ENCODE measurements at regions not wholly inside any gene's neighbourhood (a gene's known extent, or its start where the extent isn't known, plus 50 kb on each side); places are given as distances from the start of the nearest gene placed in this dataset.
"Not testable (repeated sequence)": the region's sequence is repeated elsewhere in the genome, so short reads cannot be mapped to it uniquely, and the experiment has no call there.

DNA sequence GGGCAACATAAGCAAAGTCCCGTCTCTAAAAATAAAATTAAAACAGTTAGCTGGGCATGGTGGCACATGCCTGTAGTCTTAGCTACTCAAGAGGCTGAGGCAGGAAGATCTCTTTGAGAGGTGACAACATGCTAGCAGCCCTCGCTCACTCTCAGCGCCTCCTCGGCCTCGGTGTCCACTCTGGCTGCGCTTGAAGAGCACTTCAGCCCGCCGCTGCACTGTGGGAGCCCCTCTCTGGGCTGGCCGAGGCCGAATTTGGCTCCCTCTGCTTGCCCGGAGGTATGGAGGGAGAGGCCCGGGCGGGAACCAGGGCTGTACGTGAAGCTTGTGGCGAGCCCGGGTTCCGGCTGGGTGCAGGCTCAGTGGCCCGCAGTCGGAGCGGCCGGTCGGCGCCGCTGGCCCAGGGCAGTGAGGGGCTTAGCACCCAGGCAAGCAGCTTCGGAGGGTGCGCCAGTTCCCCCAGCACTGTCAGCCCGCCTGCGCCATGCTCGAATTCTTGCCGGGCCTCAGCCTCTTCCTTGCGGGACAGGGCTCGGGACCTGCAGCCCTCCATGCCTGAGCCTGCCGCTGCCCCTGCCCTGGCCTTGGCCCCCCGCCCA, 138.3 kb downstream of the MAP3K21 start:
- DNase-seq = no peak
- Histone ChIP-seq H3K23ac (ENCODE audit: low read length) (no peak overlapping the region), H3K4me2 (ENCODE audit: low read length) (no peak overlapping the region), H4K5ac (ENCODE audit: low read length) (no peak overlapping the region), H3K4me3 (ENCODE audit: low read length) (no peak overlapping the region), H3K4ac (ENCODE audit: low read depth, low read length) (no peak overlapping the region), H3K4me1 (ENCODE audit: control insufficient read depth, low read depth, low read length) (no peaks in the 10 kb centered on the region), H2BK120ac (ENCODE audit: low read depth, low read length) (no peak overlapping the region), H3K9ac (ENCODE audit: low read length) (no peak overlapping the region), H3K79me1 (ENCODE audit: low read length) (no peaks in the 10 kb centered on the region), H3K79me2 (ENCODE audit: control insufficient read depth, insufficient read depth, low read length) (no peaks in the 10 kb centered on the region), H2BK15ac (replicated peaks; ENCODE audit: low read depth) (no peak overlapping the region), H3K56ac (ENCODE audit: low read length) (no peak overlapping the region), H2AK5ac (ENCODE audit: low read length) (no peak overlapping the region), H3K36me3 (ENCODE audit: control insufficient read depth, insufficient read depth, low read length) (no peaks in the 10 kb centered on the region), H3K18ac (ENCODE audit: low read length) (no peak overlapping the region), H2BK5ac (ENCODE audit: low read length) (no peak overlapping the region), H4K8ac (ENCODE audit: low read depth, low read length) (no peak overlapping the region), H3K27ac (ENCODE audit: low read depth, low read length) (no peak overlapping the region), H3K27me3 (ENCODE audit: insufficient read depth, low read length, poor library complexity) (no peaks in the 10 kb centered on the region)
- no CpG with 5 or more reads among the region's 34 CpGs for WGBS (ENCODE audit: extremely low coverage, insufficient coverage, low lambda C conversion rate)

DNA sequence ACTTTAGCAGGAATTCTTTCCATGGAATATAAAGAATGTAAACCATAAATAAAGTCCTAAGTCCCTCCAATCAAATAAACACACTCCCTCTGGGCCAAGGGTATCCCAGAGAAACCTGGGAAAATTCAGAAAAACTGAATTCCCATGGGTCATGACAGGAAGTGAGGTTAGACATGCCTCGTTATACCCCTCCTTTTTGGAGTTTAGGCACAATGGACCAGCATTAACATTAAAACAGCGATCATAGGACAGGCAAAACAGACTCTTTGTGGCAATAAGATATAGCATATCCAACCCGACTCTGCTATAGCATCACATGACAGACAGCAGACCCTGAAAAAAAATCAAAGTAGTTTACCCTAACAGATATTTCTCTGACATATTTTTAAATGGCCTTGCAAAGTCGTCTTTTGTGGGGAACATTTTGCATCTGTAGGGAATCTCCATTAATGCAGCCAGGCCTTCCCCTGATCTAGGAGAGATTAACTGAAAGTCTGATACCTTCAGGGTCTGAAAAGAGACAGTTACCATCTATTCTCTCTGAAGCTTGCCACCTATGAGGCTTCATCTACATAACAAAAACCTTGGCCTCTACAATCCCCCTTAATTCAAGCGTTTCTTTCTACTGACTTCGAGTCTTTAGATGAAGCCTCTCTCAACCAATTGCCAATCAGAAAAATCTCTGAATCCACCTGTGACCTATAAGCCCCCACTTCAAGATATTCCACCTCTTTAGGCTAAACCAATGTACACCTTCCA, 143.0 kb upstream of the KCNK1 start:
- Histone ChIP-seq H3K79me2 (ENCODE audit: control insufficient read depth, insufficient read depth, low read length) (no peaks in the 10 kb centered on the region), H3K18ac (ENCODE audit: low read length) (no peak overlapping the region), H3K27ac (ENCODE audit: low read depth, low read length) (no peak overlapping the region), H3K4ac (ENCODE audit: low read depth, low read length) (no peak overlapping the region), H3K56ac (ENCODE audit: low read length) (no peak overlapping the region), H3K4me1 (ENCODE audit: control insufficient read depth, low read depth, low read length) (no peaks in the 10 kb centered on the region), H3K4me2 (ENCODE audit: low read length) (no peak overlapping the region), H3K9ac (ENCODE audit: low read length) (no peak overlapping the region), H2BK120ac (ENCODE audit: low read depth, low read length) (no peak overlapping the region), H3K27me3 (ENCODE audit: insufficient read depth, low read length, poor library complexity) (no peaks in the 10 kb centered on the region), H2BK15ac (replicated peaks; ENCODE audit: low read depth) (no peak overlapping the region), H2BK5ac (ENCODE audit: low read length) (no peak overlapping the region), H4K5ac (ENCODE audit: low read length) (no peak overlapping the region), H4K8ac (ENCODE audit: low read depth, low read length) (no peak overlapping the region), H3K36me3 (ENCODE audit: control insufficient read depth, insufficient read depth, low read length) (no peaks in the 10 kb centered on the region), H3K4me3 (ENCODE audit: low read length) (no peak overlapping the region), H3K79me1 (ENCODE audit: low read length) (no peaks in the 10 kb centered on the region), H2AK5ac (ENCODE audit: low read length) (no peak overlapping the region), H3K23ac (ENCODE audit: low read length) (no peak overlapping the region)
- WGBS (ENCODE audit: extremely low coverage, insufficient coverage, low lambda C conversion rate) = no CpG with 5 or more reads among the region's 6 CpGs
- no peak for DNase-seq

DNA sequence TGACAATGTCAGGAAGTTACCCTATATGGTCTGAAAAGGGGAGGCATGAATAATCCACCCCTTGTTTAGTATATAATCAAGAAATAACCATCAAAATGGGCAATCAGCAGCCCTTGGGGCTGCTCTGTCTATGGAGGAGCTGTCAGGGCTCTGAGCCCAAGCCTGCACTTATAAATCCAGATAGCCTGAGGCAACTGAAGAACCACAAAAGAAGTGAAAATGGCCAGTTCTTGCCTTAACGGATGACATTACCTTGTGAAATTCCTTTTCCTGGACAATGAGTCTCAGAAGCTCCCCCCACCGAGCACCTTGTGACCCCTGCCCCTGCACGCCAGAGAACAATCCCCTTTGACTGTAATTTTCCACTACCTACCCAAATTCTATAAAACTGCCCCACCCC, 142.1 kb upstream of the KCNK1 start:
- H4K5ac ChIP-seq (ENCODE audit: low read length); H2AK5ac ChIP-seq (ENCODE audit: low read length); H3K27me3 ChIP-seq (ENCODE audit: insufficient read depth, low read length, poor library complexity); H2BK120ac ChIP-seq (ENCODE audit: low read depth, low read length); H3K4me3 ChIP-seq (ENCODE audit: low read length); H2BK5ac ChIP-seq (ENCODE audit: low read length); H3K4ac ChIP-seq (ENCODE audit: low read depth, low read length); H2BK15ac ChIP-seq (replicated peaks; ENCODE audit: low read depth); H3K79me1 ChIP-seq (ENCODE audit: low read length); H3K27ac ChIP-seq (ENCODE audit: low read depth, low read length); H3K4me1 ChIP-seq (ENCODE audit: control insufficient read depth, low read depth, low read length); H3K23ac ChIP-seq (ENCODE audit: low read length); H3K36me3 ChIP-seq (ENCODE audit: control insufficient read depth, insufficient read depth, low read length); H3K4me2 ChIP-seq (ENCODE audit: low read length); H3K79me2 ChIP-seq (ENCODE audit: control insufficient read depth, insufficient read depth, low read length); H4K8ac ChIP-seq (ENCODE audit: low read depth, low read length); H3K9ac ChIP-seq (ENCODE audit: low read length); H3K56ac ChIP-seq (ENCODE audit: low read length); H3K18ac ChIP-seq (ENCODE audit: low read length): not testable (repeated sequence)
- peak; percentile 49 for DNase-seq
- WGBS (ENCODE audit: extremely low coverage, insufficient coverage, low lambda C conversion rate) = no CpG with 5 or more reads among the region's 3 CpGs

DNA sequence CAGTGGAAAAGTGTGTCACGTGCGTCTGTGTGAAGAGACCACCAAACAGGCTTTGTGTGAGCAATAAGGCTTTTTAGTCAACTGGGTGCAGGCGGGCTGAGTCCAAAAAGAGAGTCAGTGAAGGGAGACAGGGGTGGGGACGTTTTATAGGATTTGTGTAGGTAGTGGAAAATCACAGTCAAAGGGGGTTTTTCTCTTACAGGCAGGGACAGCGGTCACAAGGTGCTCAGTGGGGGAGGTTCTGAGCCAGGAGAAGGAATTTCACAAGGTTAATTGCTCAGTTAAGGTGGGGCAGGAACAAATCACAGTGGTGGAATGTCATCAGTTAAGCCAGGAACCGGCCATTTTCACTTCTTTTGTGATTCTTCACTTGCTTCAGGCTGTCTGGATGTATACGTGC, 141.1 kb upstream of the KCNK1 start:
- not testable (repeated sequence) for H3K79me2 ChIP-seq (ENCODE audit: control insufficient read depth, insufficient read depth, low read length); H3K4me3 ChIP-seq (ENCODE audit: low read length); H3K23ac ChIP-seq (ENCODE audit: low read length); H3K56ac ChIP-seq (ENCODE audit: low read length); H2BK15ac ChIP-seq (replicated peaks; ENCODE audit: low read depth); H3K4ac ChIP-seq (ENCODE audit: low read depth, low read length); H2BK120ac ChIP-seq (ENCODE audit: low read depth, low read length); H3K27me3 ChIP-seq (ENCODE audit: insufficient read depth, low read length, poor library complexity); H2BK5ac ChIP-seq (ENCODE audit: low read length); H3K4me1 ChIP-seq (ENCODE audit: control insufficient read depth, low read depth, low read length); H3K27ac ChIP-seq (ENCODE audit: low read depth, low read length); H3K4me2 ChIP-seq (ENCODE audit: low read length); H3K36me3 ChIP-seq (ENCODE audit: control insufficient read depth, insufficient read depth, low read length); H2AK5ac ChIP-seq (ENCODE audit: low read length); H3K9ac ChIP-seq (ENCODE audit: low read length); H4K5ac ChIP-seq (ENCODE audit: low read length); H4K8ac ChIP-seq (ENCODE audit: low read depth, low read length); H3K79me1 ChIP-seq (ENCODE audit: low read length); H3K18ac ChIP-seq (ENCODE audit: low read length)
- peak; percentile 35 for DNase-seq
- WGBS (ENCODE audit: extremely low coverage, insufficient coverage, low lambda C conversion rate) = no CpG with 5 or more reads among the region's 7 CpGs

DNA sequence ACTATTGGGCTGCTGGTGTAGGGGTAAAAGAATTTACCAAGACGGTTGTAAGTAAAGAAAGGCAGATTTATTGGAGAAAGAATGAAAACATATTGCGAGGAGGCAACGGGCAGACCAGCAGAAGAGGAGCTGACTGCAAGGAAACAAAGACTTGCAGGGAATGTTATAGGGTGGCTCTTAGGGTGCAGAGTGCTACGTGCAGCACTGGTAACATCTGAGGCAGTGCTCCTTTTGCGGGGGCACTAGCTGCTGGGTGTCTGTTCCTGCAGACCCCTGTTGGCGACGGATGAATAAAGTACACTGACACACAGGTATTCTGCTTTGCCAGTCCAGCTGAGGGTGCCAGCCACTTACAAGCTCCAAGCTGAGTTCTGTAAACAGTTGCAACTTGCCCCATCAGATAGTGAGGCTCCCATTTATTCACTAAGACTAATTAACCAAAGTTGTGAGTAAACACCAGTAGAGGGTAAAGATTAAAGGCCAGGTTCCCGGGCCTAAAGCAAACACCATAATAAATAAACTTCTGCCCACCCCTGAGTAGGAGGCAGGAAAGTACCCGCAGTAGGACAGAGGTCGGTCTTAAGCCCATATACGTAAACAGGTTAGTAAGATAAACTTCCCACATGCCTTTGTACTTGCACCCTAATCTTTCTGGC, 140.2 kb upstream of the KCNK1 start:
- H3K56ac ChIP-seq (ENCODE audit: low read length) = no peak overlapping the region
- H3K4ac ChIP-seq (ENCODE audit: low read depth, low read length) = no peak overlapping the region
- H2AK5ac ChIP-seq (ENCODE audit: low read length) = no peak overlapping the region
- H3K4me3 ChIP-seq (ENCODE audit: low read length) = no peak overlapping the region
- no peaks in the 10 kb centered on the region for H3K36me3 ChIP-seq (ENCODE audit: control insufficient read depth, insufficient read depth, low read length)
- no peak overlapping the region for H4K8ac ChIP-seq (ENCODE audit: low read depth, low read length)
- no CpG with 5 or more reads among the region's 11 CpGs for WGBS (ENCODE audit: extremely low coverage, insufficient coverage, low lambda C conversion rate)
- H2BK120ac ChIP-seq (ENCODE audit: low read depth, low read length) = no peak overlapping the region
- no peaks in the 10 kb centered on the region for H3K79me2 ChIP-seq (ENCODE audit: control insufficient read depth, insufficient read depth, low read length)
- H3K4me1 ChIP-seq (ENCODE audit: control insufficient read depth, low read depth, low read length) = no peaks in the 10 kb centered on the region
- no peak overlapping the region for H4K5ac ChIP-seq (ENCODE audit: low read length)
- no peak overlapping the region for H3K18ac ChIP-seq (ENCODE audit: low read length)
- no peaks in the 10 kb centered on the region for H3K27me3 ChIP-seq (ENCODE audit: insufficient read depth, low read length, poor library complexity)
- H3K27ac ChIP-seq (ENCODE audit: low read depth, low read length) = no peak overlapping the region
- H3K79me1 ChIP-seq (ENCODE audit: low read length) = no peaks in the 10 kb centered on the region
- no peak for DNase-seq
- H3K9ac ChIP-seq (ENCODE audit: low read length) = no peak overlapping the region
- no peak overlapping the region for H2BK15ac ChIP-seq (replicated peaks; ENCODE audit: low read depth)
- H3K23ac ChIP-seq (ENCODE audit: low read length) = no peak overlapping the region
- no peak overlapping the region for H2BK5ac ChIP-seq (ENCODE audit: low read length)
- H3K4me2 ChIP-seq (ENCODE audit: low read length) = no peak overlapping the region
